Lower lobe of right lung (tissue), 2 donors: ENCODE measurements at regions not wholly inside any gene's neighbourhood (a gene's known extent, or its start where the extent isn't known, plus 50 kb on each side); places are given as distances from the start of the nearest gene placed in this dataset.

Source experiments
- ATAC-seq, 2 donors: fragments of 200-7000 bp; cut with Tn5 transposase; one replicate each; pipeline ENCODE4 v1.9.1; 2020 to 2022; ENCODE audit warnings: mild to moderate bottlenecking in 2 of 2, moderate library complexity in 2 of 2
- DNase-seq: peaks from one replicate; pipeline ENCODE4 v3.0.0-alpha.2; 2020
- H3K27ac ChIP-seq: fragments of 200-600 bp; one replicate; pipeline ENCODE4 v1.8.0; 2022
- H3K27me3 ChIP-seq: fragments of 200-600 bp; one replicate; pipeline ENCODE4 v1.8.0; 2022; ENCODE audit warnings: low read depth
- H3K36me3 ChIP-seq: fragments of 200-600 bp; one replicate; pipeline ENCODE4 v1.8.0; 2022; ENCODE audit warnings: mild to moderate bottlenecking
- H3K4me1 ChIP-seq: fragments of 200-600 bp; one replicate; pipeline ENCODE4 v1.8.0; 2022
- H3K4me3 ChIP-seq: fragments of 200-600 bp; one replicate; pipeline ENCODE4 v1.8.0; 2022; ENCODE audit warnings: mild to moderate bottlenecking
- H3K9me3 ChIP-seq: fragments of 200-600 bp; one replicate; pipeline ENCODE4 v1.8.0; 2022
- CTCF ChIP-seq: fragments of 200-600 bp; IDR thresholded peaks from one replicate; pipeline ENCODE4 v1.8.0; 2022; ENCODE audit warnings: antibody characterized with exemption, mild to moderate bottlenecking
- intact Hi-C: fragments of 100-400 bp; cut with DNase I; formaldehyde crosslinking; loops from one replicate; pipeline ENCODE4 v1.11.0; 2022
- donor health status: DM: no; HTN: yes; CAD: no; lungs with severe emphysema.

DNA sequence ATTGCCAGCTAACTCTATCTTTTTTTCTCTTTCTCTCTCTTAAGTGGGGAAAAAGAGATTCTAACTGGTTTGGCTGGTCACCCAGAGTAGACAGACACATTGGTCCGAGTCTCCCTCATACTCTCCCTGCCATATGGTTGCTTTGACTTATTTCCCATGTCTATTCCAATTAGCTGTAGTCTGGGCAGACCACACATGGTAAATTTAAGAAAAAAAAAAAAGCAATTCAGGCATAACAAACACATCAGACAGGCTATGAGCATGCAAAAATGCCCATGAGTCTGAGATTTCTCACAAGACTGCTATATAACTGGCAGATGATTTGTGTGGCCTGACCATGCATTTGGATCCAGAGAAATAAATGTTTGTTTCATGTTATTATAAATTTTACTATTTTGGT lies 110.2 kb upstream of the FGF10 start:
- H3K4me3 ChIP-seq: no peak overlapping the region
- H3K4me1 ChIP-seq: no peaks in the 10 kb centered on the region
- ATAC-seq: no peak
- no peak for TF ChIP-seq CTCF
- intact Hi-C loops: no loop called here
- H3K27me3 ChIP-seq: no peaks in the 10 kb centered on the region
- DNase-seq: no peak
- H3K27ac ChIP-seq: no peak overlapping the region
- H3K36me3 ChIP-seq: no peaks in the 10 kb centered on the region
- H3K9me3 ChIP-seq: no peaks in the 10 kb centered on the region

GRCh38 chr5:44497606-44498005 lies 108.4 kb upstream of the FGF10 start:
- DNase-seq: no peak
- H3K9me3 ChIP-seq: no peaks in the 10 kb centered on the region

DNA sequence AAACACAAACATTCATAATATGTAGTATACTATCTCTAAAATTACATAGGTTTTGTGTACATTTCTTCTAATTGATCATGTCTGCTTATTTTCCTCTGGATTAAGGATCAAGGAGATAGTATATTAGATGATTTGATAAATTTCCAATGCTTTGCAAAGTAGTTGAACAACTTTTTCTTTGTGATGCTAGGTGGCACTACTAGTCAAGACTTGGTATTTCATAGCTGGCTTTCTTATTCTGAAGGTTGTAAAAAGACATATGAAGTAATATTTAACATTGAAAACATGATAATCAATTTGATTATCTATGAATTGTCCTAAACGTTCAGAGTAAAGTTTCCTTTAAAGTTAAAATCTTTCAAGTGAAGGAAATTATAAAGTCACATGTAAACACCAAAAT lies 106.1 kb upstream of the FGF10 start:
- TF ChIP-seq CTCF: no peak
- intact Hi-C loops: no loop called here
- no peaks in the 10 kb centered on the region for H3K36me3 ChIP-seq
- H3K4me1 ChIP-seq: no peaks in the 10 kb centered on the region
- DNase-seq: no peak
- H3K9me3 ChIP-seq: no peaks in the 10 kb centered on the region
- H3K4me3 ChIP-seq: no peak overlapping the region
- H3K27ac ChIP-seq: no peak overlapping the region
- no peaks in the 10 kb centered on the region for H3K27me3 ChIP-seq
- ATAC-seq: no peak

More at GRCh38 chr5:44497606-44498005, 108.4 kb upstream of the FGF10 start:
- no peak for TF ChIP-seq CTCF
- Histone ChIP-seq H3K27me3 (no peaks in the 10 kb centered on the region), H3K36me3 (no peaks in the 10 kb centered on the region), H3K27ac (no peak overlapping the region), H3K4me3 (no peak overlapping the region), H3K4me1 (no peaks in the 10 kb centered on the region)
- no peak for ATAC-seq
- intact Hi-C loops: no loop called here

DNA sequence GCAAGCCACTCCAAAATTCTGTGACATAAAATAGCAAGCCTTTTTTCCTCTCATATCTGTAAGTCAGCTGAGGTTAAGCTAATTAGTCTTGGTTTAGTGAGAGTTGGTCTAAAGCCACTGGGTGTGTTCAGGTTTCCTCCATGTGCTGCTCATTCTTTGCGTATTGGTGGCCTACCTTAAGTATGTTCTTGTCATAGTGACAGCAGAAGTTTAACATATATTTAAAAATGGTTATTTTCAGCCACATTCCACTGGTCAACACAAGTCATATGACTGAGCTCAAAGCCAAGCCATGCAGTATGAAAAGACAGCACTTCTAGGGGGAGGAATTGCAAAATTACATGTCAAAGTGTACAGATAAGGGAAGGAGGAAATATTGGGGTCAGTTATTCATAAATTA lies 100.5 kb upstream of the FGF10 start:
- Histone ChIP-seq H3K36me3 (no peaks in the 10 kb centered on the region), H3K4me1 (no peaks in the 10 kb centered on the region), H3K9me3 (no peaks in the 10 kb centered on the region), H3K27ac (no peak overlapping the region), H3K27me3 (no peaks in the 10 kb centered on the region), H3K4me3 (no peak overlapping the region)
- ATAC-seq (no peak), DNase-seq (no peak)
- no peak for TF ChIP-seq CTCF
- intact Hi-C loops: no loop called here

DNA sequence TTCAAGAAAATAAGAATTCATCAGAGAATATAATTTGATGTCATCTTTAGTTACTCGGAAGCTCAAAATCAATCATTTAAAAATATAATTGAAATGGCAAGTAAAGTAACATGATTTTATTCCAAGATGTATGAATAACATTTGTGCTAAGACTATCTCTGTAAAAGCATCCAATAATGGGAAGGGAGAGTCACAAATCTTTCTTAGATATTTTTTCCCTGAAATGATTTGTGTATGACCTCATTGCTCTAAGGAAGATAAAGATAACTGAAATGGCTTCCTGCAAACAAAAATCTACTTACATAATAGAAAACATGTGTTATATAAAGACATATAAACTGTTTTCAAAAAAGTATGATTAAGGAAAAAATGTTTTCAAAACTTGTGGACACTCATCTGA lies 97.4 kb upstream of the FGF10 start:
- intact Hi-C loops: no loop called here
- no peaks in the 10 kb centered on the region for H3K9me3 ChIP-seq
- H3K27ac ChIP-seq: no peak overlapping the region

More for the DNA sequence above, 97.4 kb upstream of the FGF10 start:
- no peak for DNase-seq
- TF ChIP-seq CTCF: no peak
- Histone ChIP-seq H3K36me3 (no peaks in the 10 kb centered on the region), H3K4me3 (no peak overlapping the region), H3K27me3 (no peaks in the 10 kb centered on the region), H3K4me1 (no peaks in the 10 kb centered on the region)
- no peak for ATAC-seq
